ENCODE measurements at regions not wholly inside any gene's neighbourhood (a gene's known extent, or its start where the extent isn't known, plus 50 kb on each side); places are given as distances from the start of the nearest gene placed in this dataset.

GRCh38 chr6:40912158-40912946 is 126.7 kb downstream of the UNC5CL start:
- no peak for TF ChIP-seq SP2 (IDR thresholded peaks at IDR 0.05; ENCODE audit: extremely low read depth, low read depth, low read length, poor library complexity, severe bottlenecking)
- TF ChIP-seq GABPB2 (CRISPR knock-in tag; conservative IDR thresholded peaks at IDR 0.05) = no peak
- no peak for TF ChIP-seq MYNN (IDR thresholded peaks at IDR 0.05)
- no peak for TF ChIP-seq MYNN (CRISPR knock-in tag; IDR thresholded peaks at IDR 0.05)
- no peak for TF ChIP-seq TCF7 (IDR thresholded peaks at IDR 0.05; ENCODE audit: borderline replicate concordance)
- peak; percentile 80 to 87 (median 84) for TF ChIP-seq CTCF (IDR thresholded peaks at IDR 0.05 in 2 of 3, conservative IDR thresholded peaks at IDR 0.05 in 1 of 3; ENCODE audit: insufficient read depth in 2 of 3, low read depth in 1 of 3, low read length in 3 of 3)
- no peak for TF ChIP-seq NFE2L1 (tag; IDR thresholded peaks at IDR 0.05; ENCODE audit: borderline replicate concordance, low read depth)
- no peak for TF ChIP-seq HNRNPH1 (optimal IDR thresholded peaks at IDR 0.05; ENCODE audit: low read depth, low read length)
- no peak for TF ChIP-seq EZH2 (IDR thresholded peaks at IDR 0.05; ENCODE audit: borderline replicate concordance, low read depth, low read length)
